Esophagus muscularis mucosa (tissue), 4 donors: ENCODE measurements at regions not wholly inside any gene's neighbourhood (a gene's known extent, or its start where the extent isn't known, plus 50 kb on each side); places are given as distances from the start of the nearest gene placed in this dataset.

Experiments
- DNase-seq: peaks from one replicate; pipeline ENCODE4 v3.0.0-alpha.2; 2017; ENCODE audit errors: extremely low spot score
- H3K27ac ChIP-seq, 4 donors: fragments of 200-600 bp; sonication (generic); replicated peaks in 1 of 4; 1 replicate in 3 of 4; 2 replicates in 1 of 4; pipeline ENCODE4 v1.5.1; 2016 to 2019; ENCODE audit warnings: mild to moderate bottlenecking in 1 of 4
- H3K27me3 ChIP-seq, 4 donors: fragments of 200-600 bp; sonication (generic); one replicate each; pipeline versions ENCODE4 v1.5.1 to v1.6.0; 2016 to 2019
- H3K36me3 ChIP-seq, 4 donors: fragments of 200-600 bp; sonication (generic); one replicate each; pipeline ENCODE4 v1.5.1; 2016 to 2019
- H3K4me1 ChIP-seq, 4 donors: fragments of 200-600 bp; sonication (generic); one replicate each; pipeline ENCODE4 v1.5.1; 2016 to 2019
- H3K4me3 ChIP-seq, 4 donors: fragments of 200-600 bp; sonication (generic); 1 replicate in 2 of 4; 2 replicates in 2 of 4; pipeline ENCODE4 v1.5.1; 2016 to 2019; ENCODE audit warnings: mild to moderate bottlenecking in 4 of 4, moderate library complexity in 1 of 4
- H3K9me3 ChIP-seq, 4 donors: fragments of 200-600 bp; sonication (generic); 1 replicate in 3 of 4; 2 replicates in 1 of 4; pipeline ENCODE4 v1.5.1; 2016 to 2019
- EP300 ChIP-seq: sonication (generic); formaldehyde crosslinking; IDR thresholded peaks from one replicate; pipeline ENCODE4 v1.6.1; 2017; ENCODE audit warnings: antibody characterized with exemption
- POLR2A ChIP-seq: fragments of 450-650 bp; IDR thresholded peaks from one replicate; pipeline ENCODE4 v1.6.1; 2017; ENCODE audit warnings: antibody characterized with exemption, moderate library complexity, mild to moderate bottlenecking, low read depth
- POLR2AphosphoS5 ChIP-seq, 2 donors: sonication (generic); formaldehyde crosslinking; IDR thresholded peaks; one replicate each; pipeline ENCODE4 v1.6.1; 2017; ENCODE audit warnings: antibody characterized with exemption in 2 of 2
- WGBS: methylation state at CpG from one replicate; pipeline ENCODE4 v1.1.5; 2018; 5-methylcytosine and 5-hydroxymethylcytosine counted together
- intact Hi-C: fragments of 100-400 bp; cut with DNase I; formaldehyde crosslinking; loops from one replicate; pipeline ENCODE4 v1.15.1; 2023
- TF ChIP-seq, protein P1 (sequence below), 3 experiments: fragments of 200-600 bp in 2 of 3; fragments of 450-650 bp in 1 of 3; sonication (generic) in 2 of 3; IDR thresholded peaks; one replicate each; pipeline ENCODE4 v1.5.1; 2017 to 2019; ENCODE audit warnings: antibody characterized with exemption in 3 of 3, mild to moderate bottlenecking in 2 of 3, moderate library complexity in 1 of 3

DNA sequence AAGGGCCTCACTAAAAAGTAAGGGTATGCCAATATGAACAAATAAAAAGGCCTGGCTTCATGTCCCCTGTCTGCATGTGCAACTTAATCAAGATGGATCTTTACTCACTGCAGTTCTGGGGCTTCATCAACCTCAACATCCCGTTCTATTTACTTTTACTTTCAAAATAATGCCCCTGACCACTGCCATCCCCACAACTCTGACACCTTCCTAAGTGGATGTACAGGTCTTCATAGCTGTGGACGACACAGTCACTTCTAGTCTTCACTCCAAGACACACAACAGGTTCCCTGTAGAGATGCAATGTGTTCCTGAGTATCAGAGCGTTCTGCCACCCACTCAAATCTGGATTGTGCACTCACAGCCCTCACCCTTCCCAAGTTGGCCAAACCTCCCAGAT, 136.1 kb downstream of the ENC1 start:
- DNase-seq: no peak
- TF ChIP-seq POLR2AphosphoS5 (IDR thresholded peaks at IDR 0.05) (no peak), EP300 (no peak), POLR2A (no peak)
- TF ChIP-seq, protein P1, sequence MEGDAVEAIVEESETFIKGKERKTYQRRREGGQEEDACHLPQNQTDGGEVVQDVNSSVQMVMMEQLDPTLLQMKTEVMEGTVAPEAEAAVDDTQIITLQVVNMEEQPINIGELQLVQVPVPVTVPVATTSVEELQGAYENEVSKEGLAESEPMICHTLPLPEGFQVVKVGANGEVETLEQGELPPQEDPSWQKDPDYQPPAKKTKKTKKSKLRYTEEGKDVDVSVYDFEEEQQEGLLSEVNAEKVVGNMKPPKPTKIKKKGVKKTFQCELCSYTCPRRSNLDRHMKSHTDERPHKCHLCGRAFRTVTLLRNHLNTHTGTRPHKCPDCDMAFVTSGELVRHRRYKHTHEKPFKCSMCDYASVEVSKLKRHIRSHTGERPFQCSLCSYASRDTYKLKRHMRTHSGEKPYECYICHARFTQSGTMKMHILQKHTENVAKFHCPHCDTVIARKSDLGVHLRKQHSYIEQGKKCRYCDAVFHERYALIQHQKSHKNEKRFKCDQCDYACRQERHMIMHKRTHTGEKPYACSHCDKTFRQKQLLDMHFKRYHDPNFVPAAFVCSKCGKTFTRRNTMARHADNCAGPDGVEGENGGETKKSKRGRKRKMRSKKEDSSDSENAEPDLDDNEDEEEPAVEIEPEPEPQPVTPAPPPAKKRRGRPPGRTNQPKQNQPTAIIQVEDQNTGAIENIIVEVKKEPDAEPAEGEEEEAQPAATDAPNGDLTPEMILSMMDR (IDR thresholded peaks at IDR 0.05): no peak
- Histone ChIP-seq H3K4me1 (peaks cover 5 to 8% (median 5%) of the 10 kb centered on the region in 4 donors), H3K36me3 (no peaks in the 10 kb centered on the region), H3K27me3 (no peaks in the 10 kb centered on the region), H3K9me3 (no peaks in the 10 kb centered on the region), H3K27ac (no peak overlapping the region), H3K4me3 (no peak overlapping the region)
- WGBS: 98% methylated on average over 3 of the region's 3 CpGs
- intact Hi-C loops: no loop called here

DNA sequence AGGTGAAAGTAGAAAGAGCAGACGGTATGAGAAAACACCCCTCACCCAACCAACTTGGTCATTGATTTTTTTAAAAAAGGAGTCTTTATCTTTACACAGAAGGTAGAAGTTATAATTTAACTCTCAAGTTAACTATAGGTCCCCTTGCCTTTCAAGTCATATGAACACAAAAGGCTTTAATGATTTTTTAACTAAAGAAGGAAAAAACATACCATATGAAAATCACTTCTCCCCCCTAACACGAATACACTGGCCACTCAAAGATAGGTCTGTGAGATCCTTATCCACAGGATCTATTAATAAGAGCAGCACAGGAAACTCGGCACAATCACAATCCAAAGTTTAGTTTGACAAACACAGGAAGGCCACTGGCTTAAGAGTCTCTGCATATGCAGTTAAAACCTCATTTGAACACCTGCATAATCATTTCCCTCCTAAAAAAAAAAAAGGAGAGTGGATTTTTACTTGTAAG, 138.0 kb downstream of the ENC1 start:
- Histone ChIP-seq H3K4me1 (peaks cover 5 to 11% (median 8%) of the 10 kb centered on the region in 4 donors), H3K27me3 (no peaks in the 10 kb centered on the region), H3K27ac (no peak overlapping the region), H3K4me3 (no peak overlapping the region), H3K9me3 (no peaks in the 10 kb centered on the region), H3K36me3 (no peaks in the 10 kb centered on the region)
- intact Hi-C loops: no loop called here
- TF ChIP-seq EP300 (no peak), POLR2A (no peak), POLR2AphosphoS5 (IDR thresholded peaks at IDR 0.05) (no peak)
- TF ChIP-seq, protein P1 (IDR thresholded peaks at IDR 0.05): no peak
- WGBS: 58% methylated on average over 3 of the region's 3 CpGs
- DNase-seq: no peak

DNA sequence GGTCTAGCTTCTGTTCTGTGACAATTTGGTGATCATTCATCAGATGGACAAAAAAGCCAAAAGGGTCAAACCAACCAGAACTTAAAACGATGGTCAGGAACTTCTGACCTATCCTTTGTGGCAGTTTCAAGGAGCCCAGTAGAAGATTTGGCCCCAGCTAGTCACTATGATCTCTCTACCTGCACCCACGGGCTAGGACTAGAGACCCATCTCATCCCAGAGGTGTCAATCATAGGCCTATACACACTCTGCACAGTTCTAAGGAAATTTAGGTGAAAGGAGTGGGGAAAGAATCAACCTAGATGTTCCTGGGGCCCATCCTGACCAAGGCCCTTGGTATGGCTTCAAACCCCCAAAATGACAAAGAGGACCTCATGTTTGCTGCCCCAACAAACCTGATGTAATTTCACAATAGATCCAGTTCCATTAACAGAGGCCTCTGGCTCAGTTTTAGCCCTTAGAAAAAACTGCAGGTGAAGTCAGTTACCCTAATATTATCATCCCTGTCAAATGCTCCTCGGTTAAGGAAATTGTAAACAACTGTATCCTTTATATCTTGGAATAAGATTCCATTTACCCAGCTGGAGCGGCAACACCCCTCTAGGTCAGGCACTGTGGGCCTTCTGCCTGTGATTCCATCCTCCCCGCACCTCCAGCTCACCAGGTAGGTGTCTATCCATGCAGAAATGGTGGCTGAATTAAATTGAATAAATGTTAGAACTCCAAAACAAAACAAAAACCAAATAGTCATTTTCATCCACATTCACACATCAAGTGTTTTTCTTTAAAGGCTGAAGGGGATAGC, 138.7 kb downstream of the ENC1 start:
- TF ChIP-seq POLR2A (no peak), EP300 (no peak), POLR2AphosphoS5 (IDR thresholded peaks at IDR 0.05) (no peak)
- TF ChIP-seq, protein P1 (IDR thresholded peaks at IDR 0.05): no peak
- WGBS: 89% methylated on average over 5 of the region's 5 CpGs
- Histone ChIP-seq H3K4me3 (no peak overlapping the region), H3K27me3 (no peaks in the 10 kb centered on the region), H3K27ac (no peak overlapping the region), H3K4me1 (peaks cover 5 to 11% (median 8%) of the 10 kb centered on the region in 4 donors), H3K9me3 (no peaks in the 10 kb centered on the region), H3K36me3 (no peaks in the 10 kb centered on the region)
- intact Hi-C loops: no loop called here
- peak; percentile 7 for DNase-seq

DNA sequence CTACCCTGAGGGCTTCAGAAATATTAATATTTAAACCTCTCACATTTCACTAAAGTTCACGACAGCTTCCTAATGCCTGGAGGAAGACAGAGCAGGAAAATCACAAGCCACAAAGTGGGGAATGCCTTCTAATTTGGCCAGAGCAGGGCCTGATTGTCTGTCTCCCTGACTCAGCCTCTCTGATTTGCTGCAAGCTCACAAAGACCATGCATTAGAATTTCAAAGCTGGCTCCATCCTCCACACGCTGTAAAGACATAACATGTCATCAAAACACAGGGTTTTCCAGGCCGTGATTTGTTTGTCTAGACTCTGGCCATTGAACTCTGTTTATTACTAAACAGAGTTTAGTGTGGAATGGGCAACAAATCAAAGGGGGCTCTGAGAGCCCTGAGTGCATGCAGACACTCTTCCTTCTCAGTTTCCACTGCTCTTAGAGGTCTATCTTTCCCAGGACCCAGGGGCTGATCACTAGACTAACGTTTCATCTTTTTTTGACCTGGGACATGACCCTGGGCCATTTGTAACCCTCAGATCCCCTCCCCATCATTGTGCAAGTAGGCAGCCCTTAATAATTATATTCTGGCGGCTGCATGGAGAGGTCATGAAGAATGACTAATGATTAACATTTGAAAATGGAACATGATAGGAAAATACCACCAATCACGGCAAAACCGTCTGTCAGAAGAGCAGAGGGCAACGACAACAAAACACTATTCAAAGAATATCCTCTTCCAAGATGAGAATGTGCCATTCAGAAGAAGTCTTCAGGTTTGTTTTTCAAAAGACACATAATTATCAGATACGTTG, 140.2 kb downstream of the ENC1 start:
- Histone ChIP-seq H3K36me3 (no peaks in the 10 kb centered on the region), H3K9me3 (no peaks in the 10 kb centered on the region), H3K27me3 (no peaks in the 10 kb centered on the region), H3K4me1 (peaks cover 5 to 11% (median 8%) of the 10 kb centered on the region in 4 donors), H3K4me3 (no peak overlapping the region), H3K27ac (no peak overlapping the region)
- intact Hi-C loops: no loop called here
- no peak for DNase-seq
- TF ChIP-seq POLR2AphosphoS5 (IDR thresholded peaks at IDR 0.05): no peak
- no peak for TF ChIP-seq EP300
- TF ChIP-seq, protein P1 (IDR thresholded peaks at IDR 0.05): no peak
- no peak for TF ChIP-seq POLR2A
- 72% methylated on average over 9 of the region's 9 CpGs for WGBS
